ENCODE measurements at regions not wholly inside any gene's neighbourhood (a gene's known extent, or its start where the extent isn't known, plus 50 kb on each side); places are given as distances from the start of the nearest gene placed in this dataset.
"Not testable (repeated sequence)": the region's sequence is repeated elsewhere in the genome, so short reads cannot be mapped to it uniquely, and the experiment has no call there.

GRCh38 chr6:48944276-48944675, 518.8 kb downstream of the MMUT start:
- H3K27me3 Mint-ChIP-seq; POLR2A ChIA-PET; DNase-seq; H3K27ac Mint-ChIP-seq; H3K4me3 Mint-ChIP-seq; H3K36me3 Mint-ChIP-seq; CTCF ChIA-PET; H3K27me3 ChIP-seq (ENCODE audit: insufficient read depth, low read length, poor library complexity, severe bottlenecking); H3K9me3 ChIP-seq (ENCODE audit: low read length); H3K27ac ChIP-seq (ENCODE audit: low read depth, low read length); H3K4me1 ChIP-seq (ENCODE audit: insufficient read depth, low read length); H3K4me1 Mint-ChIP-seq; H3K36me3 ChIP-seq (ENCODE audit: insufficient read depth, low read length); H3K4me3 ChIP-seq (ENCODE audit: low read length): not testable (repeated sequence)
- peaks cover 4 to 33% (median 5%) of the 10 kb centered on the region in 5 donors for H3K9me3 Mint-ChIP-seq

- DNase-seq: no peak
- H3K36me3 ChIP-seq (ENCODE audit: insufficient read depth, low read length): no peaks in the 10 kb centered on the region
- ChIA-PET POLR2A (no interaction called here), CTCF (no interaction called here)
- no peaks in the 10 kb centered on the region for H3K9me3 ChIP-seq (ENCODE audit: low read length)
- Mint-ChIP-seq H3K4me1 (no peaks in the 10 kb centered on the region), H3K27me3 (no peaks in the 10 kb centered on the region), H3K27ac (no peak overlapping the region), H3K9me3 (peaks cover 5 to 22% (median 6%) of the 10 kb centered on the region in 5 donors), H3K36me3 (no peaks in the 10 kb centered on the region), H3K4me3 (no peak overlapping the region)
- H3K27me3 ChIP-seq (ENCODE audit: insufficient read depth, low read length, poor library complexity, severe bottlenecking): no peaks in the 10 kb centered on the region
- H3K27ac ChIP-seq (ENCODE audit: low read depth, low read length): no peak overlapping the region
- no peak overlapping the region for H3K4me3 ChIP-seq (ENCODE audit: low read length)
- no peaks in the 10 kb centered on the region for H3K4me1 ChIP-seq (ENCODE audit: insufficient read depth, low read length)
Observed at GRCh38 chr6:48933136-48933535, 529.9 kb downstream of the MMUT start.

- Histone ChIP-seq H3K4me3 (ENCODE audit: low read length) (no peak overlapping the region), H3K9me3 (ENCODE audit: low read length) (no peaks in the 10 kb centered on the region), H3K4me1 (ENCODE audit: insufficient read depth, low read length) (no peaks in the 10 kb centered on the region), H3K27ac (ENCODE audit: low read depth, low read length) (no peak overlapping the region), H3K27me3 (ENCODE audit: insufficient read depth, low read length, poor library complexity, severe bottlenecking) (no peaks in the 10 kb centered on the region), H3K36me3 (ENCODE audit: insufficient read depth, low read length) (no peaks in the 10 kb centered on the region)
- no peak for DNase-seq
- no peaks in the 10 kb centered on the region for H3K4me1 Mint-ChIP-seq
- POLR2A ChIA-PET: no interaction called here
- CTCF ChIA-PET: no interaction called here
- no peak overlapping the region for H3K27ac Mint-ChIP-seq
- H3K36me3 Mint-ChIP-seq: no peaks in the 10 kb centered on the region
- H3K4me3 Mint-ChIP-seq: no peak overlapping the region
- peaks cover 0 to 22% (median 9%) of the 10 kb centered on the region in 5 donors for H3K9me3 Mint-ChIP-seq
- no peaks in the 10 kb centered on the region for H3K27me3 Mint-ChIP-seq
Observed at GRCh38 chr6:48928937-48929336, 534.1 kb downstream of the MMUT start.

- no peak overlapping the region for H3K4me3 Mint-ChIP-seq
- no peaks in the 10 kb centered on the region for H3K27me3 ChIP-seq (ENCODE audit: insufficient read depth, low read length, poor library complexity, severe bottlenecking)
- H3K36me3 ChIP-seq (ENCODE audit: insufficient read depth, low read length): no peaks in the 10 kb centered on the region
- no peaks in the 10 kb centered on the region for H3K9me3 ChIP-seq (ENCODE audit: low read length)
- H3K27me3 Mint-ChIP-seq: no peaks in the 10 kb centered on the region
- ChIA-PET POLR2A (no interaction called here), CTCF (no interaction called here)
- no peak overlapping the region for H3K27ac ChIP-seq (ENCODE audit: low read depth, low read length)
- no peaks in the 10 kb centered on the region for H3K4me1 ChIP-seq (ENCODE audit: insufficient read depth, low read length)
- H3K4me1 Mint-ChIP-seq: no peaks in the 10 kb centered on the region
- peaks cover 0 to 24% (median 9%) of the 10 kb centered on the region in 5 donors for H3K9me3 Mint-ChIP-seq
- DNase-seq: no peak
- no peak overlapping the region for H3K4me3 ChIP-seq (ENCODE audit: low read length)
- no peak overlapping the region for H3K27ac Mint-ChIP-seq
- no peaks in the 10 kb centered on the region for H3K36me3 Mint-ChIP-seq
Observed at GRCh38 chr6:48922837-48923236, 540.2 kb downstream of the MMUT start.

GRCh38 chr6:48919555-48919954, 543.5 kb downstream of the MMUT start:
- no peaks in the 10 kb centered on the region for H3K36me3 Mint-ChIP-seq
- CTCF ChIA-PET: no interaction called here
- H3K4me1 Mint-ChIP-seq: no peaks in the 10 kb centered on the region
- H3K4me3 Mint-ChIP-seq: no peak overlapping the region
- Histone ChIP-seq H3K9me3 (ENCODE audit: low read length) (no peaks in the 10 kb centered on the region), H3K4me1 (ENCODE audit: insufficient read depth, low read length) (no peaks in the 10 kb centered on the region), H3K27me3 (ENCODE audit: insufficient read depth, low read length, poor library complexity, severe bottlenecking) (no peaks in the 10 kb centered on the region), H3K27ac (ENCODE audit: low read depth, low read length) (no peak overlapping the region), H3K4me3 (ENCODE audit: low read length) (no peak overlapping the region), H3K36me3 (ENCODE audit: insufficient read depth, low read length) (no peaks in the 10 kb centered on the region)
- H3K27ac Mint-ChIP-seq: no peak overlapping the region
- DNase-seq: no peak
- H3K27me3 Mint-ChIP-seq: no peaks in the 10 kb centered on the region
- H3K9me3 Mint-ChIP-seq: peaks cover 2 to 25% (median 7%) of the 10 kb centered on the region in 5 donors
- POLR2A ChIA-PET: no interaction called here

- ChIA-PET POLR2A (no interaction called here), CTCF (no interaction called here)
- no peaks in the 10 kb centered on the region for H3K4me1 Mint-ChIP-seq
- H3K36me3 ChIP-seq (ENCODE audit: insufficient read depth, low read length): no peaks in the 10 kb centered on the region
- peaks cover 2 to 32% (median 7%) of the 10 kb centered on the region in 5 donors for H3K9me3 Mint-ChIP-seq
- no peaks in the 10 kb centered on the region for H3K27me3 ChIP-seq (ENCODE audit: insufficient read depth, low read length, poor library complexity, severe bottlenecking)
- no peak overlapping the region for H3K27ac Mint-ChIP-seq
- no peaks in the 10 kb centered on the region for H3K27me3 Mint-ChIP-seq
- H3K9me3 ChIP-seq (ENCODE audit: low read length): no peaks in the 10 kb centered on the region
- H3K4me1 ChIP-seq (ENCODE audit: insufficient read depth, low read length): no peaks in the 10 kb centered on the region
- DNase-seq: no peak
- H3K27ac ChIP-seq (ENCODE audit: low read depth, low read length): no peak overlapping the region
- no peak overlapping the region for H3K4me3 Mint-ChIP-seq
- H3K4me3 ChIP-seq (ENCODE audit: low read length): no peak overlapping the region
- H3K36me3 Mint-ChIP-seq: no peaks in the 10 kb centered on the region
Observed at GRCh38 chr6:48917233-48917632, 545.8 kb downstream of the MMUT start.

GRCh38 chr6:48916607-48917006, 546.4 kb downstream of the MMUT start:
- Mint-ChIP-seq H3K27ac (no peak overlapping the region), H3K36me3 (no peaks in the 10 kb centered on the region), H3K27me3 (no peaks in the 10 kb centered on the region), H3K4me1 (no peaks in the 10 kb centered on the region), H3K9me3 (peaks cover 2 to 30% (median 7%) of the 10 kb centered on the region in 5 donors), H3K4me3 (no peak overlapping the region)
- H3K27ac ChIP-seq (ENCODE audit: low read depth, low read length): no peak overlapping the region
- no peak overlapping the region for H3K4me3 ChIP-seq (ENCODE audit: low read length)
- no peak for DNase-seq
- CTCF ChIA-PET: no interaction called here
- H3K36me3 ChIP-seq (ENCODE audit: insufficient read depth, low read length): no peaks in the 10 kb centered on the region
- no peaks in the 10 kb centered on the region for H3K27me3 ChIP-seq (ENCODE audit: insufficient read depth, low read length, poor library complexity, severe bottlenecking)
- H3K9me3 ChIP-seq (ENCODE audit: low read length): no peaks in the 10 kb centered on the region
- POLR2A ChIA-PET: no interaction called here
- no peaks in the 10 kb centered on the region for H3K4me1 ChIP-seq (ENCODE audit: insufficient read depth, low read length)

GRCh38 chr6:48915591-48915990, 547.5 kb downstream of the MMUT start:
- Mint-ChIP-seq H3K4me3 (no peak overlapping the region), H3K36me3 (no peaks in the 10 kb centered on the region), H3K9me3 (peaks cover 2 to 24% (median 7%) of the 10 kb centered on the region in 5 donors), H3K27me3 (no peaks in the 10 kb centered on the region), H3K27ac (no peak overlapping the region), H3K4me1 (no peaks in the 10 kb centered on the region)
- CTCF ChIA-PET: no interaction called here
- H3K9me3 ChIP-seq (ENCODE audit: low read length): no peaks in the 10 kb centered on the region
- no peaks in the 10 kb centered on the region for H3K36me3 ChIP-seq (ENCODE audit: insufficient read depth, low read length)
- no peaks in the 10 kb centered on the region for H3K27me3 ChIP-seq (ENCODE audit: insufficient read depth, low read length, poor library complexity, severe bottlenecking)
- POLR2A ChIA-PET: no interaction called here
- no peak overlapping the region for H3K27ac ChIP-seq (ENCODE audit: low read depth, low read length)
- H3K4me3 ChIP-seq (ENCODE audit: low read length): no peak overlapping the region
- H3K4me1 ChIP-seq (ENCODE audit: insufficient read depth, low read length): no peaks in the 10 kb centered on the region
- no peak for DNase-seq

- Mint-ChIP-seq H3K27ac (no peak overlapping the region), H3K4me3 (no peak overlapping the region), H3K36me3 (no peaks in the 10 kb centered on the region), H3K9me3 (peaks cover 0 to 24% (median 9%) of the 10 kb centered on the region in 5 donors), H3K4me1 (no peaks in the 10 kb centered on the region), H3K27me3 (no peaks in the 10 kb centered on the region)
- no peaks in the 10 kb centered on the region for H3K9me3 ChIP-seq (ENCODE audit: low read length)
- no peak overlapping the region for H3K4me3 ChIP-seq (ENCODE audit: low read length)
- ChIA-PET POLR2A (no interaction called here), CTCF (no interaction called here)
- no peaks in the 10 kb centered on the region for H3K36me3 ChIP-seq (ENCODE audit: insufficient read depth, low read length)
- DNase-seq: no peak
- no peak overlapping the region for H3K27ac ChIP-seq (ENCODE audit: low read depth, low read length)
- no peaks in the 10 kb centered on the region for H3K4me1 ChIP-seq (ENCODE audit: insufficient read depth, low read length)
- no peaks in the 10 kb centered on the region for H3K27me3 ChIP-seq (ENCODE audit: insufficient read depth, low read length, poor library complexity, severe bottlenecking)
Observed at GRCh38 chr6:48912503-48912902, 550.5 kb downstream of the MMUT start.

Data from CD8-positive, alpha-beta memory T cell (primary cell).